IMR-90 (cell line): ENCODE measurements at regions not wholly inside any gene's neighbourhood (a gene's known extent, or its start where the extent isn't known, plus 50 kb on each side); places are given as distances from the start of the nearest gene placed in this dataset.

Experiments
- ATAC-seq: fragments of 200-7000 bp; cut with Tn5 transposase; 2 replicates; pipeline ENCODE4 v1.9.1; 2020; ENCODE audit warnings: low read depth, mild to moderate bottlenecking, moderate library complexity
- BruUV-seq: library from RNA; stranded (reverse); fragments of 400-500 nt; replicated peaks from 2 replicates; lab custom pipeline; 2021; lab: Mats Ljungman, UMichigan
- CTCF ChIA-PET: fragments of 300-600 bp; formaldehyde crosslinking; extraction: SDS; loops from one replicate; lab custom pipeline; 2021; ENCODE audit warnings: antibody characterized with exemption; lab: Yijun Ruan, JAX
- POLR2A ChIA-PET: fragments of 300-600 bp; sonication (Branson Sonifier 250); formaldehyde crosslinking; loops from one replicate; lab custom pipeline; 2022; ENCODE audit warnings: antibody characterized with exemption; ENCODE audit not compliant: unreplicated experiment; lab: Charles Lee
- DNase-seq: peaks from one replicate; pipeline ENCODE4 v3.0.0; 2013
- H2AFZ ChIP-seq: replicated peaks from 2 replicates; pipeline ENCODE3; 2013; ENCODE audit warnings: low read length, mild to moderate bottlenecking; ENCODE audit not compliant: poor library complexity
- H2AK5ac ChIP-seq: 2 replicates; pipeline ENCODE4 v1.6.1; 2013; ENCODE audit warnings: low read depth, low read length, inconsistent platforms
- H2AK9ac ChIP-seq: replicated peaks from 2 replicates; pipeline ENCODE3; 2013; ENCODE audit warnings: mild to moderate bottlenecking, low read depth, low read length, moderate library complexity; ENCODE audit not compliant: poor library complexity
- H2BK120ac ChIP-seq: 2 replicates; pipeline ENCODE4 v1.6.1; 2013; ENCODE audit warnings: low read depth, low read length, inconsistent platforms
- H2BK15ac ChIP-seq: 3 replicates; pipeline ENCODE4 v1.6.1; 2013; ENCODE audit warnings: low read depth, low read length, inconsistent platforms
- H2BK20ac ChIP-seq: 2 replicates; pipeline ENCODE4 v1.6.1; 2013; ENCODE audit warnings: low read depth, mild to moderate bottlenecking, inconsistent platforms, low read length, moderate library complexity
- H2BK5ac ChIP-seq: 2 replicates; pipeline ENCODE4 v1.6.1; 2013; ENCODE audit warnings: mild to moderate bottlenecking, low read depth, low read length, inconsistent platforms; ENCODE audit not compliant: poor library complexity, severe bottlenecking
- H3K14ac ChIP-seq: replicated peaks from 2 replicates; pipeline ENCODE4 v1.6.1; 2013; ENCODE audit warnings: low read depth, low read length, inconsistent platforms
- H3K18ac ChIP-seq: 2 replicates; pipeline ENCODE4 v1.6.1; 2013; ENCODE audit warnings: low read depth, low read length, control low read depth
- H3K23ac ChIP-seq: 2 replicates; pipeline ENCODE4 v1.6.1; 2013; ENCODE audit warnings: low read depth, low read length, inconsistent platforms
- H3K27ac ChIP-seq: 2 replicates; pipeline ENCODE4 v1.5.1; 2013; ENCODE audit warnings: mild to moderate bottlenecking, control low read depth, low read length; ENCODE audit not compliant: insufficient read depth
- H3K27me3 ChIP-seq: 2 replicates; pipeline ENCODE4 v1.6.1; 2013; ENCODE audit warnings: low read length; ENCODE audit not compliant: control insufficient read depth, insufficient read depth
- H3K36me3 ChIP-seq: 2 replicates; pipeline ENCODE4 v1.6.1; 2013; ENCODE audit warnings: low read length, mixed read lengths; ENCODE audit not compliant: control insufficient read depth, insufficient read depth
- H3K4ac ChIP-seq: 2 replicates; pipeline ENCODE4 v1.6.1; 2013; ENCODE audit warnings: low read depth, low read length, inconsistent platforms
- H3K4me1 ChIP-seq: 2 replicates; pipeline ENCODE4 v1.6.1; 2013; ENCODE audit warnings: low read length, mixed read lengths; ENCODE audit not compliant: control insufficient read depth, insufficient read depth
- H3K4me2 ChIP-seq: 2 replicates; pipeline ENCODE4 v1.6.1; 2013; ENCODE audit warnings: low read depth, mild to moderate bottlenecking, control low read depth, low read length, moderate library complexity
- H3K4me3 ChIP-seq: 2 replicates; pipeline ENCODE4 v1.5.1; 2013; ENCODE audit warnings: low read depth, mild to moderate bottlenecking, control low read depth, low read length, moderate library complexity; ENCODE audit not compliant: insufficient read depth
- H3K56ac ChIP-seq: 2 replicates; pipeline ENCODE4 v1.6.1; 2013; ENCODE audit warnings: low read length, inconsistent platforms; ENCODE audit not compliant: insufficient read depth; ENCODE audit errors: extremely low read depth
- H3K79me1 ChIP-seq, 2 experiments: 2 replicates each; pipeline ENCODE4 v1.6.1; 2013; ENCODE audit warnings: low read length in 2 of 2, inconsistent platforms in 1 of 2, low read depth in 1 of 2
- H3K9ac ChIP-seq: 2 replicates; pipeline ENCODE4 v1.6.1; 2013; ENCODE audit warnings: low read depth, low read length, control low read depth
- H3K9me1 ChIP-seq: 2 replicates; pipeline ENCODE4 v1.6.1; 2013; ENCODE audit warnings: low read length, inconsistent platforms; ENCODE audit not compliant: insufficient read depth
- H3K9me3 ChIP-seq: 2 replicates; pipeline ENCODE4 v1.6.1; 2013; ENCODE audit warnings: low read length; ENCODE audit not compliant: control insufficient read depth, insufficient read depth
- H4K20me1 ChIP-seq: 2 replicates; pipeline ENCODE4 v1.6.1; 2013; ENCODE audit warnings: low read length, inconsistent platforms; ENCODE audit not compliant: insufficient read depth
- H4K5ac ChIP-seq: 2 replicates; pipeline ENCODE4 v1.6.1; 2013; ENCODE audit warnings: mild to moderate bottlenecking, low read depth, low read length, control low read depth
- H4K8ac ChIP-seq, 2 experiments: 2 replicates each; pipeline ENCODE4 v1.6.1; 2013; ENCODE audit warnings: low read depth in 2 of 2, low read length in 2 of 2, control low read depth in 1 of 2, inconsistent platforms in 1 of 2
- H4K91ac ChIP-seq: 2 replicates; pipeline ENCODE4 v1.6.1; 2013; ENCODE audit warnings: low read depth, low read length, inconsistent platforms; ENCODE audit not compliant: insufficient read depth
- BHLHE40 ChIP-seq: fragments of 150-350 bp; IDR thresholded peaks from 2 replicates; pipeline ENCODE4 v1.6.1; 2016; ENCODE audit warnings: mild to moderate bottlenecking, low read depth, low read length
- CHD1 ChIP-seq: IDR thresholded peaks from 2 replicates; pipeline ENCODE4 v1.6.1; 2012; ENCODE audit warnings: low read depth, low read length, improper control_type of control experiment
- CTCF ChIP-seq: conservative IDR thresholded peaks from 2 replicates; pipeline ENCODE4 v1.5.1; 2012; ENCODE audit warnings: mild to moderate bottlenecking, low read depth, low read length, improper control_type of control experiment
- MAFK ChIP-seq: IDR thresholded peaks from 2 replicates; pipeline ENCODE4 v1.6.1; 2012; ENCODE audit warnings: low read depth, low read length, improper control_type of control experiment
- MAZ ChIP-seq: IDR thresholded peaks from 2 replicates; pipeline ENCODE4 v1.6.1; 2012; ENCODE audit warnings: low read depth, mild to moderate bottlenecking, low read length, improper control_type of control experiment, moderate library complexity, borderline replicate concordance
- MXI1 ChIP-seq: IDR thresholded peaks from 2 replicates; pipeline ENCODE4 v1.6.1; 2012; ENCODE audit warnings: low read depth, mild to moderate bottlenecking, low read length, moderate library complexity, borderline replicate concordance
- NFE2L2 ChIP-seq: fragments of 150-350 bp; IDR thresholded peaks from 2 replicates; pipeline ENCODE4 v1.6.1; 2016; ENCODE audit warnings: low read depth, mild to moderate bottlenecking, low read length
- POLR2A ChIP-seq: IDR thresholded peaks from 2 replicates; pipeline ENCODE4 v1.6.1; 2012; ENCODE audit warnings: mild to moderate bottlenecking, low read depth, low read length
- RAD21 ChIP-seq: IDR thresholded peaks from 2 replicates; pipeline ENCODE4 v1.6.1; 2012; ENCODE audit warnings: low read length, improper control_type of control experiment
- RCOR1 ChIP-seq: IDR thresholded peaks from 2 replicates; pipeline ENCODE4 v1.6.1; 2012; ENCODE audit warnings: mild to moderate bottlenecking, low read length, improper control_type of control experiment; ENCODE audit not compliant: insufficient replicate concordance
- RFX5 ChIP-seq: IDR thresholded peaks from 2 replicates; pipeline ENCODE4 v1.8.0; 2012; ENCODE audit warnings: low read depth, mild to moderate bottlenecking, low read length, moderate library complexity
- SMC3 ChIP-seq: fragments of 150-350 bp; IDR thresholded peaks from 2 replicates; pipeline ENCODE4 v1.6.1; 2016; ENCODE audit warnings: low read depth, mild to moderate bottlenecking, antibody characterized with exemption, low read length, moderate library complexity
- USF2 ChIP-seq: fragments of 150-350 bp; IDR thresholded peaks from 2 replicates; pipeline ENCODE4 v1.6.1; 2017; ENCODE audit warnings: mild to moderate bottlenecking, antibody characterized with exemption, low read length, low read depth
- WGBS, 2 experiments: methylation state at CpG; one replicate each; pipeline versions ENCODE4 v1.1.5 to v1.1.7; 2013; ENCODE audit warnings: missing lambda C conversion rate in 2 of 2; ENCODE audit not compliant: insufficient read length in 1 of 2; ENCODE audit errors: extremely low coverage in 2 of 2; 5-methylcytosine and 5-hydroxymethylcytosine counted together
- dilution Hi-C: fragments of 300-500 bp; cut with HindIII; formaldehyde crosslinking; loops from one replicate; pipeline ENCODE4 v1.14.3; 2018; ENCODE audit warnings: low sequenced_read_pairs; ENCODE audit not compliant: unreplicated experiment
- in situ Hi-C: fragments of 300-500 bp; cut with MboI; formaldehyde crosslinking; loops from 3 replicates; pipeline ENCODE4 v1.14.3; 2019; ENCODE audit warnings: low sequenced_read_pairs, inconsistent platforms, mixed read lengths
- intact Hi-C: fragments of 100-400 bp; cut with micrococcal nuclease; formaldehyde crosslinking; loops from 2 replicates; pipeline ENCODE4 v1.10.0; 2022

- H3K36me3 ChIP-seq = no peaks in the 10 kb centered on the region
Observed at GRCh38 chr16:79899316-79899715, 298.8 kb upstream of the MAF start.

More at GRCh38 chr16:79899316-79899715, 298.8 kb upstream of the MAF start:
- POLR2A ChIA-PET = no interaction called here
- Histone ChIP-seq H3K4me1 (no peaks in the 10 kb centered on the region), H3K27ac (no peak overlapping the region), H4K91ac (no peak overlapping the region), H2BK15ac (no peak overlapping the region), H3K9me3 (peaks cover 24% of the 10 kb centered on the region), H2BK5ac (no peak overlapping the region), H2AK5ac (no peak overlapping the region), H3K9ac (no peak overlapping the region), H3K23ac (no peak overlapping the region), H3K56ac (no peak overlapping the region), H2BK20ac (no peak overlapping the region), H3K18ac (no peak overlapping the region), H3K4me3 (no peak overlapping the region), H3K27me3 (no peaks in the 10 kb centered on the region), H3K79me1 (no peaks in the 10 kb centered on the region), H2AFZ (no peak overlapping the region), H4K5ac (no peak overlapping the region), H3K4ac (no peak overlapping the region), H2AK9ac (no peak overlapping the region), H3K9me1 (no peaks in the 10 kb centered on the region), H4K20me1 (no peaks in the 10 kb centered on the region), H2BK120ac (no peak overlapping the region), H4K8ac (no peak overlapping the region), H3K14ac (no peak overlapping the region), H3K4me2 (no peak overlapping the region)
- no peak for DNase-seq
- BruUV-seq = no TSS peak
- CTCF ChIA-PET = no interaction called here
- dilution Hi-C loops (no loop called here), in situ Hi-C loops (no loop called here), intact Hi-C loops (no loop called here)
- TF ChIP-seq CHD1 (no peak), RAD21 (no peak), MXI1 (no peak), MAFK (no peak), SMC3 (no peak), CTCF (no peak), USF2 (no peak), MAZ (no peak), NFE2L2 (no peak), RCOR1 (no peak), BHLHE40 (no peak), RFX5 (no peak), POLR2A (no peak)
- WGBS, 2 experiments = no CpG with 5 or more reads among the region's 3 CpGs
- ATAC-seq = no peak
